Dermis blood vessel endothelial cell (primary cell): ENCODE measurements at regions not wholly inside any gene's neighbourhood (a gene's known extent, or its start where the extent isn't known, plus 50 kb on each side); places are given as distances from the start of the nearest gene placed in this dataset.

ENCODE experiments used
- DNase-seq: peaks from one replicate; pipeline ENCODE4 v3.0.0; 2010

- DNase-seq: no peak
Observed at GRCh38 chr11:122062763-122063162, 53.3 kb downstream of the BLID start.

DNA sequence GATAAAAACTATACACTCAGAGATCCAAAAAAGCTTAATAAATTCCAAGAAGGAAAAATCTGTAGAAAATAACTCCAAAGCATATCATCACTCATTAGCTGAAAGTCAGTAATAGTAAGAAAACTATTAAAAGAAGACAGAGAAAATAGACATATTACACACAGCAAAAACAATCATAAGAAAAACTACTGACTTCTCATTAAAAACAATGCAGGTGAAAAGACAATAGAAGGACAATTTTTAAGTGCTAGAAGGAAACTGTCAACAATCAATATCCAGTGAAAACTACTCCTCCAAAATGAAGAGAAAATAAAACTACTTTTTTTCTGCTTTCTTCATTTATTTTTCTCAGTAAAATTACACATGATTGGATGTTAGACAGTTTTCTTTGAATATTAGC, 56.5 kb downstream of the BLID start:
- no peak for DNase-seq

DNA sequence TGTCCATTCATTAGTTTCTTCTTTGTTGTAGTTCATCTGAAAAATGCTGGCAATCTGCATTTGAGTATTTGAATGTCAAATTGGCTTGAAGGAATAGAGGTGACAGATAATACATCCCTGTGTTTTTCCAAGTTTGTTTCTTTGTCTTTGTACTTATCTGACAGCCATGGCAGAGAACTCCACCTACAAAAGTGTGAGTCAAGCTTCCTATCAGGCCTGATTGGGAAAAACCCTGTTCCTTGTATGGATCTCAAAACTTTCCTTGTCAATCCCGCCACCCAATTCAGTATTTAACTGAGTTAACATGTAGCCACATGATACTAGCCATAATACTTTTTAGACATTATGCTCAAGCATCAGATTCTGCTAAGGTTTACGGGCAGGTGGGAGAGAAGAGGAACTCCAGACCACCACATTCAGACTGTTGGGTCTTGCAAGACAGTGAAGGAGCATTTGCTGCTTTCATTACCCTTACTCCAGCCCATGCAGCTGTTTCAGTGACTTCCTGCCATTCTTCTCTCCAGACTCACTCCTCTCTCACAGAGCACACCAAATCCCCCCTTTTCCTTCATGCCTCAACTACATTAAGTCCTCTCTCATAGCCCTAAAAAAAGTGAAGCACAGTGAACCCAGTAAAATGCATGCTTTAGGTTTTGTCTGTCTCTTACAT, 65.9 kb downstream of the BLID start:
- DNase-seq: peak; percentile 59

GRCh38 chr11:122048401-122048800, 67.6 kb downstream of the BLID start:
- peak; percentile 30 for DNase-seq

DNA sequence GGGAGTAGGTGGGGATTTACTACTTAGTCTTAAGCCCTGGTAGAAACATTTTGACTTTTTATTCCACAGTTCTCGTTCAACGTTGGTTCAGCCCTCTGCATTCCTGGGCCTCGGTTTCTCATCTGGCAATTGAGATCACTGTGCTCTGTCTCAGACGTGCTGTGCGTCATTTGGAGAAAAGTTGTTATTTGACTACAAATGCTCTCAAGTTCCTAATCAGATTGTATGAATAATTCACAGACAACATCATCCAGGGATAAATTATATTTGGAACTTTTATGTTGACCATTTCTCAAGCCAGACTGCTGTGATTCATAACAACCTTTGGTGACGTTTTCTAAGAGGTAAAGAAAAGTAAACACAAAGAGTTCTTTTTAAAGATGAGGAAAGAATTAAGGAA, 69.2 kb downstream of the BLID start:
- DNase-seq: no peak

DNA sequence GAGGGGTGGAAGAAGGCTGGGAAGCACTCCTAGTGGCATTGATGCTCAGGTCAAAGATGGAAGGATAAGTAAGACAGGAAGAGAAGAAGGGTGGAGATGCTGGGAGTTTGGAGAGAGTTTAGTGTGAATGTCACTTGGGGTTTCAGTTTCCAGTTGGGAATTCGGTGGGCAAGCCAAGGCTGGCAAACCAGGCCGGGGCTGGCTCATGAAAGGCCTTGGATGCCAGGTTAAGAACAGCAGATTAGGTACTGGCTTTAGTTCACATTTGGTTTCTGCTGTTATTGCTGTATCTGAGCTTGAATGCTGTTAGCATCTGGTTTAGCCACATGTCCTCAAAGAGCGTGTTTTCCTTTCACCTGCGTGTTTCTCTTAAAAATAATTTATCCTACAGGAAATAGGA, 69.6 kb downstream of the BLID start:
- no peak for DNase-seq

DNA sequence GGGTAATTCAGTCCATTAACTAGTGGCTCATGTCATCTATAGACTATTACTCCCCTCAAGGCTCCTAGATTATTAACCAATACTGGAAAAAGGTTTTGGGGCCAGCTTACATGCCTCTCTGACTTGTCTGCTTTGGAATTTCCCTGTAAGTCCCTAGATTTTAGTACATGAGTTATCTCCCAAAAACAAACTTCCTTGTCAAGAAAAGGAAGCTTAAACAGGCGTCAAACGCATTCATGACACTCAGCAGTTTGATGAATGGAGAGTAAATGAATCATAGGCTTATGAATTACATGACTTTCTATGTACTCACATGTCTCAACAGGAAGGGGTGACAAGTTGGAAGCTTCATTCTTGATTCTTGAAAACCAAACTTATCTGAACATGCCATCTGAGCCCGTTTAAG, 70.8 kb downstream of the BLID start:
- DNase-seq: peak; percentile 82

DNA sequence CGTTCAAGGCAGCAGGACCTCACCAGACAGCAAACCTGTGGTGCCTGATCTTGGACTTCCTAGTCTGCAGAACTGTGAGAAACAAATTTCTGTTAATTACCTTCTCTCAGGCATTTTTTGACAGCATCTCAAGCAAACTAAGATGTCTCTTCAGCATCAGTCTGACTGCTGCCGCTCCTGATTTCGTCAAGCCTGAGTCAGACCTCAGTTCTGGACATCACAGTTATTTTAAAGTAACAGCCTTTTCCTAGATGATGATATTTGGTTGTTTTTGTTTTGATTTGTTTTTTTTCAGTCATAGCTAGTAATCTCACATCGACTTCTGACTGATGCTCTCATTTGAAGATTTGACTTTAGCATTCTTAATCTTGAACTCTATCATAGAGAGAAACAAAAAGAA, 71.9 kb downstream of the BLID start:
- no peak for DNase-seq

DNA sequence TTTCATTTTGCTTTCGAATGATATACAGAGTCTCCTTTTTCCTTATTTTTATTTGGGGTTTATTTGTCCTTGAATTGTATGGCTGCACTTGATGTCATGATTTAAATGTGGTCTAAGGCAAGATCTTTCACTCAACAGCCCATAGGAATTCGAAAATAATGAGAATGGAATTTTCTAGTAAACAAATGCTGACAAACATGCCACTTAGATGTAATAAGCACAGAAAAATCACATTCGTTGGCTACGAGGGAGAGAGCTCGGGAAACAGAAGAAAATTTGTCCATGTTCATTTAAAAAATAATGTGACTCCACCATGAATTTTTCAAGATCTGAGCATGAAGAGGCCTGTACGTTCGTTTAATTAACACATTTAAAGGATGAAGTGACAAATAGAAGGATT, 73.0 kb downstream of the BLID start:
- DNase-seq: no peak

DNA sequence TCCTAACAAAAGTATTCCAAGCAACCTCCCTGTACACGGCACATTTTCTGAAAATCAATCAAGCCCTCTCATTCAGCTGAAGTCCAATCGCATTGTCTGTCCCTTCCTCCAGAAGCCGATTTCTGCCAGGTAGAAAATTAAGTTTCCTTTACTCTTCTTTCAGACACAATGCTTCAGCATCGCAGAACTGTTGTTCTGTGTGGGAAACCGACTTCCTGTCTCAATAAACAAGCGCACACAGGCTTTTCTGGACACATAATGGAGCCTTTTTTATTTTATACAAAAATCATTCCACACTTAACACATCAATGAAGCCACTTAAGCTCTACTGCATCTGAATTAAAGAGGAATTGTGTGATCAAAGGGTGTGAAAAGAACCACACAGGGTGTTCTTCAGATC, 75.6 kb downstream of the BLID start:
- DNase-seq: peak; percentile 25

DNA sequence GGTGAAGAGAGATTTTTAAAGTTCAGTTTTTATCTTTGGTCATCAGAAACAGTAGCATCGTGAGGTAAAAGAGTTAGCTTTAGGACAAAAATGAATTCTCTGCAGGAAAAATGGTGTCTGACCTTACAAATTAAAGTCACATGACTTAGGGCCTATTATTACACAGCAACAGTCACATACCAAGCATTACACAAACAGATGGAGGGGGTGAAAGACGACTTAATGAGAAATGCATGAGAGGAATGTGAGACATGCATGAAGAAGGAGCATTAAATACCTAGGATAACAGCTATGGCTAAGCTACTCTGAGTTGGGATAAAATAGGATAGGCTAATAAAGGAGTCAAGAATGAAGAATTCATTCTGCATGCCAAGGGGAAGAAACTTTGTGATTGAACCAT, 77.5 kb downstream of the BLID start:
- no peak for DNase-seq

- no peak for DNase-seq
Observed at GRCh38 chr11:122037911-122038310, 78.1 kb downstream of the BLID start.

DNA sequence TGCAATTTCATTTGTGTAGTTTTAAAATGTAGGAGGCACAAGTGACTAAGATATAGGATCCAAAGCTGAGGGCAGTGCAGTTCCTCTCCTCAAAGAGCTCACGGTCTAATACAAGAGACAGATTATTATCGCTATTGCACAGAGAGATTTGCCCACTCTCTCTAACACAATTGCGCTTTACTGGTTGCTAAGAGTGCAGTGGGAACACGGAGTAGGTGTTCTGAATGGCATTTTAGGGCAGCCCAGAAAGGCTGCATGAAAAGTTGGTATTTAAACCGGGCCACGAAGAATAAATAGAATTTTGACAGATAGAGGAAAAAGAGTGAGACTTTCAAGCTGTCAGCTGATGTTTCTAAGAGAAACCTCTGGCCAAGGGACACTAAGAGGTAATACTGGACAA, 79.5 kb downstream of the BLID start:
- DNase-seq: no peak

- DNase-seq: no peak
Observed at GRCh38 chr11:122036018-122036417, 80.0 kb downstream of the BLID start.

- DNase-seq: no peak
Observed at GRCh38 chr11:122033631-122034030, 82.4 kb downstream of the BLID start.

DNA sequence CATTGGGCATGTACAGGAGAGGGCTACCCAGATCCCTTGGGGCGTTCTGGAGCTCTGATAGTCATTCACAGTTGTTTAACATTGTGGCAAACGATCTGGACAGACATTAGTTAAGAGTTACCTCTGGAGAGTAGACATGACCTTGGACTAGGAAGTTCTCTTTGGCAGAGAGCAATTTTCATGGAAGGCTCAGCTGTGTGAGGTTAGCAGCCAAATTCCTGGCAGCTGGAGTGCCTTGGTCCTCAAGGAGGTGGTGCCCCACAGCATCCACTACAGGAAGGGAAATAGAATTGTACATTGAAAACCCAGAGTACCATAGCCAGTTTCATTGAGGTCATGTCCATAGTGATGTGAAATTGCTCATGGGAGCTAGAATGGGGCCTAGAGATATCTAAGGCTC, 82.8 kb downstream of the BLID start:
- no peak for DNase-seq

GRCh38 chr11:122032317-122032716, 83.7 kb downstream of the BLID start:
- no peak for DNase-seq

DNA sequence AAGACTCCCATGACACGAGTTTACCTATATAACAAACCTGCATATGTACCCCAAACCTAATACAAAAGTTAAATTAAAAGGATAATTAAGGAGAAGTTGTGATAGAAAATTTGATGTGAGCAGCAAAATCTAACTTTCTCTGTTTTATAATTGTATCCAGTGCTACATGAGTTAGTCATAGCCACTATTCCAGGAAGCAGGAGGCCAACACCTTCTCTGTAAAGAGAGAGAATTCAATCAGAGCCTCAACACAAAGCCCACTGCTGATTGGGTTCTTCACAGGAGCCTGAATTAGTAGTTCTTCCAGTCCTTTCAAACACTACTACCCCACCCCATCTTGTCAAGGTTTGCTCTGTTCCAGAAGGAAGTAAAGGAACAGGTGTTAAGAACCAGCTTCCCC, 84.2 kb downstream of the BLID start:
- no peak for DNase-seq

DNA sequence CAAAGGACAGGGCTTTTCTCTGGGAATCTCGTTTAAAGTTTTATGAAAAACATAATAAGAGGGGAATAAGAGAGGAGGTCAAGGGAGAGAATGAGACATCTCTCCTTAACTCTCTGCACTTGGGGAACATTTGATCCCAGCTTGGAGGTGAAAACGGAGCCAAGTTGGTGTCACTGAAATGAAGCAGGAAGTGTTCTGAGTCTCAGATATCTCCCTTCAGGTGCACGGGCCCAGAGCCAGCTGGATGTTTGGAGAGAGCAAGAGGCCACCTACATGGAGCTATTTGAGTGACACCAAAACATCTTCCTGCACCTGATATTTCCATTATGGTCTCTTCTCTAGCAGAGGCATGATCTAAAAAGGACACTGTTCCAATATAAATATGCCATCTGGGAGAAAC, 85.7 kb downstream of the BLID start:
- DNase-seq: no peak

GRCh38 chr11:122028545-122028944, 87.5 kb downstream of the BLID start:
- no peak for DNase-seq

- no peak for DNase-seq
Observed at GRCh38 chr11:122028036-122028435, 88.0 kb downstream of the BLID start.

DNA sequence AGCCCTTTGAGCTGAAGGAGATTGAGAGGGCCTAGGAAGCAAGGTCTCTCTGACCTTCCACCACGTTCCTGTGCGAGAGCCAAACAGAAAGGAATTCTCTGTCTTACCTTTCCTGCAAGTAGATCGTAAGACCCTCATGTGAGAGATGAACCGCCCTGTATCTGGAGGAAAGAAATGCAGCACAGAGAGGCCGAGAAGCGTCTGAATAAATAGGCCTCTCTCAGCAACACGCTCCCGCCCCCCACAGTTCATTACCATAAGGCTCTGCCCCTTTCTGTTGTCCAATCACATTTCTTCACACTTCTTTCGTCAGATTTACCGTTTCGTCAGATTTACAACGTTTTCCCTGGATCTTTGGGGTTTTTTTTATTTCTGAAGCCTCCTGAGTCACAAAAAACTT, 90.3 kb downstream of the BLID start:
- no peak for DNase-seq

GRCh38 chr11:122024278-122024677, 91.7 kb downstream of the BLID start:
- DNase-seq: no peak

GRCh38 chr11:122023614-122024250, 92.3 kb downstream of the BLID start:
- DNase-seq: no peak

GRCh38 chr11:122022646-122023045, 93.4 kb downstream of the BLID start:
- no peak for DNase-seq
